ENCODE measurements at regions not wholly inside any gene's neighbourhood (a gene's known extent, or its start where the extent isn't known, plus 50 kb on each side); places are given as distances from the start of the nearest gene placed in this dataset.

- Histone ChIP-seq H3F3A (ENCODE audit: insufficient read depth, low read length, poor library complexity, severe bottlenecking) (no peaks in the 10 kb centered on the region), H3K9ac (ENCODE audit: low read length) (no peak overlapping the region), H3K27ac (ENCODE audit: low read length) (no peak overlapping the region), H3K79me2 (replicated peaks; ENCODE audit: insufficient read depth, low read length) (no peaks in the 10 kb centered on the region), H2AFZ (ENCODE audit: low read depth, low read length) (no peak overlapping the region), H3K36me3 (ENCODE audit: insufficient read depth, low read length) (no peaks in the 10 kb centered on the region), H3K9me3 (ENCODE audit: low read length) (no peaks in the 10 kb centered on the region), H3K4me2 (ENCODE audit: low read length) (no peak overlapping the region), H4K20me1 (ENCODE audit: insufficient read depth) (no peaks in the 10 kb centered on the region), H3K4me3 (ENCODE audit: low read length) (no peak overlapping the region), H3K27me3 (ENCODE audit: insufficient read depth, low read depth, low read length) (no peaks in the 10 kb centered on the region), H3K9me2 (ENCODE audit: insufficient read depth, low read length) (no peaks in the 10 kb centered on the region)
- TF ChIP-seq POLR2AphosphoS5 (IDR thresholded peaks at IDR 0.05), result no peak
- TF ChIP-seq, protein P1, sequence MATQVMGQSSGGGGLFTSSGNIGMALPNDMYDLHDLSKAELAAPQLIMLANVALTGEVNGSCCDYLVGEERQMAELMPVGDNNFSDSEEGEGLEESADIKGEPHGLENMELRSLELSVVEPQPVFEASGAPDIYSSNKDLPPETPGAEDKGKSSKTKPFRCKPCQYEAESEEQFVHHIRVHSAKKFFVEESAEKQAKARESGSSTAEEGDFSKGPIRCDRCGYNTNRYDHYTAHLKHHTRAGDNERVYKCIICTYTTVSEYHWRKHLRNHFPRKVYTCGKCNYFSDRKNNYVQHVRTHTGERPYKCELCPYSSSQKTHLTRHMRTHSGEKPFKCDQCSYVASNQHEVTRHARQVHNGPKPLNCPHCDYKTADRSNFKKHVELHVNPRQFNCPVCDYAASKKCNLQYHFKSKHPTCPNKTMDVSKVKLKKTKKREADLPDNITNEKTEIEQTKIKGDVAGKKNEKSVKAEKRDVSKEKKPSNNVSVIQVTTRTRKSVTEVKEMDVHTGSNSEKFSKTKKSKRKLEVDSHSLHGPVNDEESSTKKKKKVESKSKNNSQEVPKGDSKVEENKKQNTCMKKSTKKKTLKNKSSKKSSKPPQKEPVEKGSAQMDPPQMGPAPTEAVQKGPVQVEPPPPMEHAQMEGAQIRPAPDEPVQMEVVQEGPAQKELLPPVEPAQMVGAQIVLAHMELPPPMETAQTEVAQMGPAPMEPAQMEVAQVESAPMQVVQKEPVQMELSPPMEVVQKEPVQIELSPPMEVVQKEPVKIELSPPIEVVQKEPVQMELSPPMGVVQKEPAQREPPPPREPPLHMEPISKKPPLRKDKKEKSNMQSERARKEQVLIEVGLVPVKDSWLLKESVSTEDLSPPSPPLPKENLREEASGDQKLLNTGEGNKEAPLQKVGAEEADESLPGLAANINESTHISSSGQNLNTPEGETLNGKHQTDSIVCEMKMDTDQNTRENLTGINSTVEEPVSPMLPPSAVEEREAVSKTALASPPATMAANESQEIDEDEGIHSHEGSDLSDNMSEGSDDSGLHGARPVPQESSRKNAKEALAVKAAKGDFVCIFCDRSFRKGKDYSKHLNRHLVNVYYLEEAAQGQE (IDR thresholded peaks at IDR 0.05; ENCODE audit: borderline replicate concordance), result no peak
These were observed 145.5 kb downstream of the GOLIM4 start for GRCh38 chr3:167950212-167950611.

GRCh38 chr3:167941234-167941995 is 154.3 kb downstream of the GOLIM4 start:
- no peak overlapping the region for H3K4me2 ChIP-seq (ENCODE audit: low read length)

More at GRCh38 chr3:167941234-167941995, 154.3 kb downstream of the GOLIM4 start:
- no peaks in the 10 kb centered on the region for H3K9me3 ChIP-seq (ENCODE audit: low read length)
- no peak overlapping the region for H2AFZ ChIP-seq (ENCODE audit: low read depth, low read length)
- TF ChIP-seq SMC3 (conservative IDR thresholded peaks at IDR 0.05; ENCODE audit: poor library complexity) (no peak), RAD21 (conservative IDR thresholded peaks at IDR 0.05) (no peak), EZH2 (IDR thresholded peaks at IDR 0.05; ENCODE audit: borderline replicate concordance, insufficient read depth, low read length, poor library complexity, severe bottlenecking) (no peak), TAF1 (IDR thresholded peaks at IDR 0.05; ENCODE audit: low read depth) (no peak), EP300 (conservative IDR thresholded peaks at IDR 0.05; ENCODE audit: poor library complexity, severe bottlenecking) (no peak), POLR2AphosphoS5 (IDR thresholded peaks at IDR 0.05) (no peak), MXI1 (conservative IDR thresholded peaks at IDR 0.05; ENCODE audit: poor library complexity, severe bottlenecking) (no peak)
- TF ChIP-seq, protein P2, sequence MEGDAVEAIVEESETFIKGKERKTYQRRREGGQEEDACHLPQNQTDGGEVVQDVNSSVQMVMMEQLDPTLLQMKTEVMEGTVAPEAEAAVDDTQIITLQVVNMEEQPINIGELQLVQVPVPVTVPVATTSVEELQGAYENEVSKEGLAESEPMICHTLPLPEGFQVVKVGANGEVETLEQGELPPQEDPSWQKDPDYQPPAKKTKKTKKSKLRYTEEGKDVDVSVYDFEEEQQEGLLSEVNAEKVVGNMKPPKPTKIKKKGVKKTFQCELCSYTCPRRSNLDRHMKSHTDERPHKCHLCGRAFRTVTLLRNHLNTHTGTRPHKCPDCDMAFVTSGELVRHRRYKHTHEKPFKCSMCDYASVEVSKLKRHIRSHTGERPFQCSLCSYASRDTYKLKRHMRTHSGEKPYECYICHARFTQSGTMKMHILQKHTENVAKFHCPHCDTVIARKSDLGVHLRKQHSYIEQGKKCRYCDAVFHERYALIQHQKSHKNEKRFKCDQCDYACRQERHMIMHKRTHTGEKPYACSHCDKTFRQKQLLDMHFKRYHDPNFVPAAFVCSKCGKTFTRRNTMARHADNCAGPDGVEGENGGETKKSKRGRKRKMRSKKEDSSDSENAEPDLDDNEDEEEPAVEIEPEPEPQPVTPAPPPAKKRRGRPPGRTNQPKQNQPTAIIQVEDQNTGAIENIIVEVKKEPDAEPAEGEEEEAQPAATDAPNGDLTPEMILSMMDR (IDR thresholded peaks at IDR 0.05; ENCODE audit: poor library complexity, severe bottlenecking), result no peak
- TF ChIP-seq, protein P1 (IDR thresholded peaks at IDR 0.05; ENCODE audit: borderline replicate concordance), result no peak
- H3K9me2 ChIP-seq (ENCODE audit: insufficient read depth, low read length), result no peaks in the 10 kb centered on the region
- H3K27ac ChIP-seq (ENCODE audit: low read length), result no peak overlapping the region
- no peaks in the 10 kb centered on the region for H3K27me3 ChIP-seq (ENCODE audit: insufficient read depth, low read depth, low read length)
- no peaks in the 10 kb centered on the region for H4K20me1 ChIP-seq (ENCODE audit: insufficient read depth)
- H3F3A ChIP-seq (ENCODE audit: insufficient read depth, low read length, poor library complexity, severe bottlenecking), result no peaks in the 10 kb centered on the region
- H3K9ac ChIP-seq (ENCODE audit: low read length), result no peak overlapping the region
- no peak overlapping the region for H3K4me3 ChIP-seq (ENCODE audit: low read length)
- no peaks in the 10 kb centered on the region for H3K36me3 ChIP-seq (ENCODE audit: insufficient read depth, low read length)
- H3K79me2 ChIP-seq (replicated peaks; ENCODE audit: insufficient read depth, low read length), result no peaks in the 10 kb centered on the region

Data from neural cell (in vitro differentiated cells).